ENCODE measurements at regions not wholly inside any gene's neighbourhood (a gene's known extent, or its start where the extent isn't known, plus 50 kb on each side); places are given as distances from the start of the nearest gene placed in this dataset.
A peak's percentile ranks its signal among the peaks of the same experiment; 100 is the strongest.

DNA sequence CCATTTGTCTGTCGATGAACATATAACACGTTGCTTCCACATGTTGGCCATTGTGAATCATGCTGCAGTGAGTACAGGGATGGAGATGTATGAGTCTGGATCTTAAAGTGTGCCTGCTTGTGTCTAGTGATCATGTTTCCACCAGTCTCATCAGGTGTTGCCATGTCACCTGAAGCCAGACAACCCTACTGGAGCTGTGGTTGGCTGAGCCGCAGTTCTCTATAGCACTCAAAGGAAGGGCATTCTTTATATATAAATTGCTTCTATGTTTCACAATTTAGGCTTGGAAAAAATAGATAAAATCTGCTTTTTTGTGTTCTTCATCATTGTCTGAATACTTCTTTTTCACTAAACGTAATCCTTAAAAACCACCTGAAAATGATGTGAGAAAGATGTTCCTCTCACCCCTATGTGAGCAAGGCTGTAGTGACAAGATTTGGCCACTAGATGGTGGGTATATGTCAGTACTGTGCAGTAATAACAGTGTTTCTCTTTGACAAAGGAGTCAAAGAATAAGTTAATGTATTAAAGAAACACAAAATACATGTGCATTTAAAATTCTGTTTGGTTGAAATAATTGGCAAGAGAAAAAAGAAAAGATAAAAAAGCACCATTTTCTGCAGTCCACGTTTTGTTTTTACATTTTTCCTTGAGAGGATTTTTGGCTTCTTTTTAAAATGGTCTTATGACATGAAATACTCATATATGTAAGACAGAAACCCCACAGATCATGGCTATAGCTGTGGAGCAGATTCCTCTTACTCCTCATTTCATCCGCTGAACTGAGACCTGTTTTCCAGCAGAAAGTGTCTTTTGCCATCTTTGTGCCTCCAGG is 394.5 kb upstream of the DPPA4 start:
- TF ChIP-seq, protein P1, sequence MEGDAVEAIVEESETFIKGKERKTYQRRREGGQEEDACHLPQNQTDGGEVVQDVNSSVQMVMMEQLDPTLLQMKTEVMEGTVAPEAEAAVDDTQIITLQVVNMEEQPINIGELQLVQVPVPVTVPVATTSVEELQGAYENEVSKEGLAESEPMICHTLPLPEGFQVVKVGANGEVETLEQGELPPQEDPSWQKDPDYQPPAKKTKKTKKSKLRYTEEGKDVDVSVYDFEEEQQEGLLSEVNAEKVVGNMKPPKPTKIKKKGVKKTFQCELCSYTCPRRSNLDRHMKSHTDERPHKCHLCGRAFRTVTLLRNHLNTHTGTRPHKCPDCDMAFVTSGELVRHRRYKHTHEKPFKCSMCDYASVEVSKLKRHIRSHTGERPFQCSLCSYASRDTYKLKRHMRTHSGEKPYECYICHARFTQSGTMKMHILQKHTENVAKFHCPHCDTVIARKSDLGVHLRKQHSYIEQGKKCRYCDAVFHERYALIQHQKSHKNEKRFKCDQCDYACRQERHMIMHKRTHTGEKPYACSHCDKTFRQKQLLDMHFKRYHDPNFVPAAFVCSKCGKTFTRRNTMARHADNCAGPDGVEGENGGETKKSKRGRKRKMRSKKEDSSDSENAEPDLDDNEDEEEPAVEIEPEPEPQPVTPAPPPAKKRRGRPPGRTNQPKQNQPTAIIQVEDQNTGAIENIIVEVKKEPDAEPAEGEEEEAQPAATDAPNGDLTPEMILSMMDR (IDR thresholded peaks at IDR 0.05), result peak; percentile 24 to 96 (median 88)
- no peak for TF ChIP-seq POLR2A (IDR thresholded peaks at IDR 0.05)

All from Peyer's patch (tissue), 4 donors.